Activated T-cell treated with anti-CD3 and anti-CD28 coated beads, Interleukin-2, amount 50 U/mL, for 24 hours (primary cell): ENCODE measurements at regions not wholly inside any gene's neighbourhood (a gene's known extent, or its start where the extent isn't known, plus 50 kb on each side); places are given as distances from the start of the nearest gene placed in this dataset.
"Not testable (repeated sequence)": the region's sequence is repeated elsewhere in the genome, so short reads cannot be mapped to it uniquely, and the experiment has no call there.

Experiments used
- DNase-seq: peaks from one replicate; pipeline ENCODE4 v3.0.0-alpha.2; 2020
- H3K27ac Mint-ChIP-seq: 2 replicates; pipeline ENCODE4 v1.8.0; 2020; ENCODE audit warnings: mild to moderate bottlenecking, mixed read lengths
- H3K27me3 Mint-ChIP-seq: 2 replicates; pipeline ENCODE4 v1.8.0; 2020; ENCODE audit warnings: mixed read lengths
- H3K36me3 Mint-ChIP-seq: 2 replicates; pipeline ENCODE4 v1.8.0; 2020; ENCODE audit warnings: low read depth, mixed read lengths
- H3K4me1 Mint-ChIP-seq: 2 replicates; pipeline ENCODE4 v1.8.0; 2020; ENCODE audit warnings: low read depth, mixed read lengths
- H3K4me3 Mint-ChIP-seq: 2 replicates; pipeline ENCODE4 v1.8.0; 2020; ENCODE audit warnings: mild to moderate bottlenecking, moderate library complexity, mixed read lengths
- H3K9me3 Mint-ChIP-seq: 2 replicates; pipeline ENCODE4 v1.8.0; 2020; ENCODE audit warnings: mixed read lengths

- Mint-ChIP-seq H3K4me3 (no peak overlapping the region), H3K9me3 (no peaks in the 10 kb centered on the region), H3K27ac (no peak overlapping the region), H3K36me3 (no peaks in the 10 kb centered on the region), H3K27me3 (peaks cover 26% of the 10 kb centered on the region), H3K4me1 (no peaks in the 10 kb centered on the region)
- DNase-seq = no peak
These were observed 53.7 kb upstream of the SMIM15 start for GRCh38 chr5:61215996-61216395.

- no peak overlapping the region for H3K27ac Mint-ChIP-seq
- no peaks in the 10 kb centered on the region for H3K9me3 Mint-ChIP-seq
- no peaks in the 10 kb centered on the region for H3K36me3 Mint-ChIP-seq
- no peak overlapping the region for H3K4me3 Mint-ChIP-seq
- peaks cover 26% of the 10 kb centered on the region for H3K27me3 Mint-ChIP-seq
- no peaks in the 10 kb centered on the region for H3K4me1 Mint-ChIP-seq
- no peak for DNase-seq
These were observed 54.5 kb upstream of the SMIM15 start for GRCh38 chr5:61216741-61217140.

GRCh38 chr5:61217214-61217613, 54.9 kb upstream of the SMIM15 start:
- no peaks in the 10 kb centered on the region for H3K36me3 Mint-ChIP-seq
- peaks cover 26% of the 10 kb centered on the region for H3K27me3 Mint-ChIP-seq

DNA sequence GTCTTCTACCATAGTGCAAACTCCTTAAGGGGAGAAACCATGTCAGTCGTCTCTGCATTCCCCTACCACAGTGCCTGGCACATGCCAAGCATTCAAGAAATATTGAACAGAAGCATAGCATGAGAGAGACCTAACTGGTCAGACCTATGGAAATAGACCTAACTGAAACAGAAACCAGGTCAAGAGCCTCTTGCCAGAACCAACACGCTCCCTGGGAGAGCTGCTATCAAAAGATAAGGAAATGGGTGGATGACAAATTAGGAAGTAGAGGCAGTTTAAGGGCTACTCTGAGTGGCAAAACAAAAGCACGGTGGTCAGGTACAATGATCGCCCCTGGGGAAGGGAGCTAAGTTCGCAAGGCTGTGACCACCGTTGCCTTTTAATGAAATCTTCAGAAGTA, 66.0 kb upstream of the SMIM15 start:
- no peaks in the 10 kb centered on the region for H3K27me3 Mint-ChIP-seq
- H3K27ac Mint-ChIP-seq = no peak overlapping the region
- H3K36me3 Mint-ChIP-seq = no peaks in the 10 kb centered on the region
- no peak overlapping the region for H3K4me3 Mint-ChIP-seq
- H3K9me3 Mint-ChIP-seq = no peaks in the 10 kb centered on the region
- DNase-seq = no peak
- no peaks in the 10 kb centered on the region for H3K4me1 Mint-ChIP-seq

More at GRCh38 chr5:61217214-61217613, 54.9 kb upstream of the SMIM15 start:
- Mint-ChIP-seq H3K4me3 (no peak overlapping the region), H3K27ac (no peak overlapping the region), H3K9me3 (no peaks in the 10 kb centered on the region), H3K4me1 (no peaks in the 10 kb centered on the region)
- no peak for DNase-seq

DNA sequence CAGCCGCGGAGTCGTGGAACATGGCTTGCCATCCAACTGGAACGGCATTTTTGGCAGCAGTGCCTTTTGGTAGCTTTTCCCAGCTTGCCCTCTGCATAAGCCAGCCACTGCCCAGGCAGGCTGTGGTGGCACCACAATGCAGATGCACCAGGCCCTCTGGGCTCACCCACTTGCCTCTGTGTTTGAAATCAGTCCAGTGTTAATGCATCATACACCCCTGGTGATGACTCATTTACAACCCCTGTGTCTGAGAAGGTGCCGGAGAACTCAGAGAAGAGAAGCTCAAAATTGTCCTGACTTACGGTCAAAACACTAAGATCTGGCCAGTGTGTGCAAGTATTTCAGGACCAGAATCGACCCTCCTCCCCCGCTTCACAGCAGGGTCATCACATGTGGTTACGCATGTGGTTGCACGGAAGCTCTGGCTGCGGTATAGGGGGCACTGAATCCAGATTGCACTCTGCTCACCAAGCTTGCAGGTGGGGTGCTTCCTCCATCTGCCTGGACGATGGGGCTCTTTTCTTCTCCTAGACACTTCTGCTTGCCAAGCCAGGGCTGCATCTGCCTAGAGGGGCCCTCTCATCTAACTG, 66.5 kb upstream of the SMIM15 start:
- H3K27ac Mint-ChIP-seq = no peak overlapping the region
- no peaks in the 10 kb centered on the region for H3K27me3 Mint-ChIP-seq
- no peak overlapping the region for H3K4me3 Mint-ChIP-seq
- no peaks in the 10 kb centered on the region for H3K9me3 Mint-ChIP-seq
- DNase-seq = no peak
- no peaks in the 10 kb centered on the region for H3K4me1 Mint-ChIP-seq
- H3K36me3 Mint-ChIP-seq = no peaks in the 10 kb centered on the region

- Mint-ChIP-seq H3K4me3 (no peak overlapping the region), H3K27me3 (no peaks in the 10 kb centered on the region), H3K27ac (no peak overlapping the region), H3K9me3 (no peaks in the 10 kb centered on the region), H3K4me1 (no peaks in the 10 kb centered on the region), H3K36me3 (no peaks in the 10 kb centered on the region)
- DNase-seq = no peak
These were observed 67.1 kb upstream of the SMIM15 start for GRCh38 chr5:61229416-61229815.

GRCh38 chr5:61230492-61230891, 68.2 kb upstream of the SMIM15 start:
- no peak for DNase-seq
- H3K27ac Mint-ChIP-seq = no peak overlapping the region
- no peaks in the 10 kb centered on the region for H3K27me3 Mint-ChIP-seq
- no peak overlapping the region for H3K4me3 Mint-ChIP-seq
- no peaks in the 10 kb centered on the region for H3K36me3 Mint-ChIP-seq
- H3K9me3 Mint-ChIP-seq = no peaks in the 10 kb centered on the region
- no peaks in the 10 kb centered on the region for H3K4me1 Mint-ChIP-seq

GRCh38 chr5:61231813-61232212, 69.5 kb upstream of the SMIM15 start:
- no peaks in the 10 kb centered on the region for H3K9me3 Mint-ChIP-seq

GRCh38 chr5:61232490-61233050, 70.3 kb upstream of the SMIM15 start:
- H3K4me3 Mint-ChIP-seq = no peak overlapping the region
- peaks cover 10% of the 10 kb centered on the region for H3K27me3 Mint-ChIP-seq
- no peaks in the 10 kb centered on the region for H3K4me1 Mint-ChIP-seq
- no peaks in the 10 kb centered on the region for H3K9me3 Mint-ChIP-seq
- no peak overlapping the region for H3K27ac Mint-ChIP-seq
- no peak for DNase-seq
- no peaks in the 10 kb centered on the region for H3K36me3 Mint-ChIP-seq

More at GRCh38 chr5:61231813-61232212, 69.5 kb upstream of the SMIM15 start:
- DNase-seq = no peak
- Mint-ChIP-seq H3K36me3 (no peaks in the 10 kb centered on the region), H3K27me3 (peaks cover 6% of the 10 kb centered on the region), H3K4me3 (no peak overlapping the region), H3K27ac (no peak overlapping the region), H3K4me1 (no peaks in the 10 kb centered on the region)

DNA sequence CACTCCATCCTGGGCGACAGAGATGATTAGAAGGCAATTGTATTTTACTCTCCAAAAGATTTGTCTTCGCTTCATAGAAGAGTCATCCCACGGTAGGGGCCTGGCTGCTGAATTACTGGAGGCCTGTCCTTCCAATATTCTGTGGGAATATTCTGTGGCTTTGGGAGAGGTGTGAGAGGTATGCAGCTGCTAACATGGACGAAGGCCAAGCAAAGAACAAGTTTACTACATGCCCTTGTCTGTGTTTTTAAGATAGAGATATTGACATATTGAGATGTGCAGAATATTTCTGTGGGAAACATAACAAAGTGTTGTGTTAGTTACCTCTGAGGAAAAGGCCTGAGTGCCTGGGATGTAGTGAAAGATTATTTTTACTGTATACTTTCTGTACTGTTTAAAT, 71.8 kb upstream of the SMIM15 start:
- H3K9me3 Mint-ChIP-seq = no peaks in the 10 kb centered on the region
- DNase-seq = no peak

GRCh38 chr5:61236715-61237114, 74.4 kb upstream of the SMIM15 start:
- H3K9me3 Mint-ChIP-seq, H3K27ac Mint-ChIP-seq, H3K4me1 Mint-ChIP-seq, H3K36me3 Mint-ChIP-seq, DNase-seq, H3K4me3 Mint-ChIP-seq: not testable (repeated sequence)
- H3K27me3 Mint-ChIP-seq = peaks cover 23% of the 10 kb centered on the region

More for the DNA sequence above, 71.8 kb upstream of the SMIM15 start:
- Mint-ChIP-seq H3K27ac (no peak overlapping the region), H3K4me3 (no peak overlapping the region), H3K36me3 (no peaks in the 10 kb centered on the region), H3K4me1 (no peaks in the 10 kb centered on the region), H3K27me3 (peaks cover 19% of the 10 kb centered on the region)

DNA sequence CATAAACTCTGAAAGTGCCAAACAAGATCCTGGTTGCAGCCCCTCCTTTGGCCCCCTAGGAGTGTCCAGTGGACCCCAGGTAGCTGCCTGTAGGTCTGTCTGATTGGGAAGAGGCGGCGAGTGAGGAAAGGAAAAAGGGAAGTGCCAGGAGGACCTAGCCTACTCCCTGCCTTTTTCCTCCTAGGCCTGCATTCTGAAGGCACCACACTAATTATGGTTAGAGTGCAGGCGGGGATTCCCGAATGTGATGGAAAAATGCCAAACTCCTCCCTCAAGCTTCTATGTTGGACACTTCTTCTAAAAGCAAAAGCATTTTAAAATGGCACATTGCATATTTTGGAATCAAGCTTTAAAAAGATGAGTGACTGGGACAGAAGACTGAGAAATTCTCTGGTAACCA, 83.2 kb upstream of the SMIM15 start:
- peaks cover 5% of the 10 kb centered on the region for H3K9me3 Mint-ChIP-seq
- no peaks in the 10 kb centered on the region for H3K36me3 Mint-ChIP-seq
- peaks cover 3% of the 10 kb centered on the region for H3K27me3 Mint-ChIP-seq
- DNase-seq = no peak
- H3K27ac Mint-ChIP-seq = no peak overlapping the region
- no peak overlapping the region for H3K4me3 Mint-ChIP-seq
- no peaks in the 10 kb centered on the region for H3K4me1 Mint-ChIP-seq

GRCh38 chr5:61245936-61246335, 83.7 kb upstream of the SMIM15 start:
- Mint-ChIP-seq H3K9me3 (peaks cover 5% of the 10 kb centered on the region), H3K27me3 (peaks cover 3% of the 10 kb centered on the region), H3K27ac (no peak overlapping the region), H3K4me1 (no peaks in the 10 kb centered on the region), H3K36me3 (no peaks in the 10 kb centered on the region), H3K4me3 (no peak overlapping the region)
- DNase-seq = no peak

GRCh38 chr5:61246768-61247307, 84.6 kb upstream of the SMIM15 start:
- Mint-ChIP-seq H3K4me1 (no peaks in the 10 kb centered on the region), H3K36me3 (no peaks in the 10 kb centered on the region), H3K27ac (no peak overlapping the region), H3K4me3 (no peak overlapping the region), H3K9me3 (peaks cover 5% of the 10 kb centered on the region), H3K27me3 (peaks cover 3% of the 10 kb centered on the region)
- no peak for DNase-seq

GRCh38 chr5:61251874-61252642, 80.0 kb upstream of the ZSWIM6 start:
- no peak overlapping the region for H3K27ac Mint-ChIP-seq
- H3K36me3 Mint-ChIP-seq = no peaks in the 10 kb centered on the region
- H3K4me1 Mint-ChIP-seq = no peaks in the 10 kb centered on the region
- no peak overlapping the region for H3K4me3 Mint-ChIP-seq
- peaks cover 15% of the 10 kb centered on the region for H3K27me3 Mint-ChIP-seq
- H3K9me3 Mint-ChIP-seq = peaks cover 2% of the 10 kb centered on the region
- DNase-seq = no peak
